ENCODE measurements at regions not wholly inside any gene's neighbourhood (a gene's known extent, or its start where the extent isn't known, plus 50 kb on each side); places are given as distances from the start of the nearest gene placed in this dataset.

DNA sequence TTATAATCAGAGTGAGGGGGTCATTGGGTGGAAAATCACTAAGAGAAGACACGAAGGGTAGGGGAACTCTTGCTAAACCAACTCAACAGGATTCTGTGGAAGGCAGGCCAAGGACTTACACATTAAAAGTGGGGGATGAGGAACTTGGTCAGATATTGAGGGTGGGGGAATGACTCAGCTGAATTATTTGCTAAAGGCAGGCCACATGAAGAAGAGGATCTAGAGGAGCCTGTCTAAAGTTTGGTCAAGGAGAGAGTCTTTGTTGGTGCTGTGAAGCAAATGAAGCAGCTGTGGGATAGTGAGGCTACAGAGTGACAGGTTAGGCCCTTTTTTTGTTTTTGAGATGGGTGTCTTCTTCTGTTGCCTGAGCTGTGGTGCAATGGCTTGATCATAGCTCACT is 63.9 kb upstream of the SPRY4 start:
- H3K9me3 ChIP-seq = no peaks in the 10 kb centered on the region
- intact Hi-C loops (cut with DNase I; ENCODE audit: low total_unique reads) = loop anchor here (5.0 kb wide), 1 partner anchor 421 kb away; the partner anchor contains the start of gene RNF14
- no peak overlapping the region for H3K27ac ChIP-seq
- H3K4me3 ChIP-seq = no peak overlapping the region
- H3K27me3 ChIP-seq = no peaks in the 10 kb centered on the region
- H3K4me1 ChIP-seq = peaks cover 0 to 8% of the 10 kb centered on the region in 2 donors
- no peaks in the 10 kb centered on the region for H3K36me3 ChIP-seq
- TF ChIP-seq POLR2A (IDR thresholded peaks at IDR 0.05) = no peak
- no peak for DNase-seq (ENCODE audit: low spot score in 2 of 2)

DNA sequence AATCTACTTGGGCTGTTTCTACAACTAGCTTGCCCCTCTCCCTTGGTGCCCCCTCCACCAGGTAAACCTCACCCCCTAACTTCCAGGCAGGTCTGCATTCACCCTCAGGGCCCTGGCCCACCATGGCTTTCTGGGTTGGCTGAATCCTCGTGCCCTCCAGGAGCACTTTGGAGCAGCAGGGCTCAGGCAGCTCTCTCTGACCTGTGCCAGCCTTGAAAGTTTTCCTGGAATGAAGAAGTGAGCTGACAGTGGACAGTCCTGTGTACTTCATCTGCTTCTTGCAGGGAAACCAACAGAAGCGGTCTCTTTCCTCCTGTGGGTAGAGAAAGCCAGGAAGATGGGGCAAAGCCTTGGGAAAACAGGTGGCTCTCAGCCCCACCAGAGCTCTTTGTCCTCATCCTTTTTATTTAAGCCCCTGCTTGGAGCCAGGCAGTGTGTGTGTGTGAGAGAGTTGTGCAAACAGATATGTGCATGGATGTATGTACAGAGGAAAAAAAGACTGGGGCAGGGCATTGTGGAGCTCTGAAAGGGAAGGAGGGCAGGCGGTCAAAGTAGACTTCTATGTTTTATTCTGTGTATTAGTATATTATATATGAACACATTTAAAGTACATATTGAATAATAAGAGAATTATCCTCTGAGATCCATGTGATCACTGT is 62.3 kb upstream of the SPRY4 start:
- no peak for DNase-seq (ENCODE audit: low spot score in 2 of 2)
- intact Hi-C loops (cut with DNase I; ENCODE audit: low total_unique reads) = loop anchor here (5.0 kb wide), 1 partner anchor 420 kb away; the partner anchor contains the start of gene RNF14
- Histone ChIP-seq H3K36me3 (no peaks in the 10 kb centered on the region), H3K9me3 (no peaks in the 10 kb centered on the region), H3K4me1 (peaks cover 0 to 8% of the 10 kb centered on the region in 2 donors), H3K4me3 (no peak overlapping the region), H3K27ac (peak overlapping the region; percentile 62 to 69), H3K27me3 (no peaks in the 10 kb centered on the region)
- TF ChIP-seq, protein P1, sequence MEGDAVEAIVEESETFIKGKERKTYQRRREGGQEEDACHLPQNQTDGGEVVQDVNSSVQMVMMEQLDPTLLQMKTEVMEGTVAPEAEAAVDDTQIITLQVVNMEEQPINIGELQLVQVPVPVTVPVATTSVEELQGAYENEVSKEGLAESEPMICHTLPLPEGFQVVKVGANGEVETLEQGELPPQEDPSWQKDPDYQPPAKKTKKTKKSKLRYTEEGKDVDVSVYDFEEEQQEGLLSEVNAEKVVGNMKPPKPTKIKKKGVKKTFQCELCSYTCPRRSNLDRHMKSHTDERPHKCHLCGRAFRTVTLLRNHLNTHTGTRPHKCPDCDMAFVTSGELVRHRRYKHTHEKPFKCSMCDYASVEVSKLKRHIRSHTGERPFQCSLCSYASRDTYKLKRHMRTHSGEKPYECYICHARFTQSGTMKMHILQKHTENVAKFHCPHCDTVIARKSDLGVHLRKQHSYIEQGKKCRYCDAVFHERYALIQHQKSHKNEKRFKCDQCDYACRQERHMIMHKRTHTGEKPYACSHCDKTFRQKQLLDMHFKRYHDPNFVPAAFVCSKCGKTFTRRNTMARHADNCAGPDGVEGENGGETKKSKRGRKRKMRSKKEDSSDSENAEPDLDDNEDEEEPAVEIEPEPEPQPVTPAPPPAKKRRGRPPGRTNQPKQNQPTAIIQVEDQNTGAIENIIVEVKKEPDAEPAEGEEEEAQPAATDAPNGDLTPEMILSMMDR (IDR thresholded peaks at IDR 0.05) = no peak

DNA sequence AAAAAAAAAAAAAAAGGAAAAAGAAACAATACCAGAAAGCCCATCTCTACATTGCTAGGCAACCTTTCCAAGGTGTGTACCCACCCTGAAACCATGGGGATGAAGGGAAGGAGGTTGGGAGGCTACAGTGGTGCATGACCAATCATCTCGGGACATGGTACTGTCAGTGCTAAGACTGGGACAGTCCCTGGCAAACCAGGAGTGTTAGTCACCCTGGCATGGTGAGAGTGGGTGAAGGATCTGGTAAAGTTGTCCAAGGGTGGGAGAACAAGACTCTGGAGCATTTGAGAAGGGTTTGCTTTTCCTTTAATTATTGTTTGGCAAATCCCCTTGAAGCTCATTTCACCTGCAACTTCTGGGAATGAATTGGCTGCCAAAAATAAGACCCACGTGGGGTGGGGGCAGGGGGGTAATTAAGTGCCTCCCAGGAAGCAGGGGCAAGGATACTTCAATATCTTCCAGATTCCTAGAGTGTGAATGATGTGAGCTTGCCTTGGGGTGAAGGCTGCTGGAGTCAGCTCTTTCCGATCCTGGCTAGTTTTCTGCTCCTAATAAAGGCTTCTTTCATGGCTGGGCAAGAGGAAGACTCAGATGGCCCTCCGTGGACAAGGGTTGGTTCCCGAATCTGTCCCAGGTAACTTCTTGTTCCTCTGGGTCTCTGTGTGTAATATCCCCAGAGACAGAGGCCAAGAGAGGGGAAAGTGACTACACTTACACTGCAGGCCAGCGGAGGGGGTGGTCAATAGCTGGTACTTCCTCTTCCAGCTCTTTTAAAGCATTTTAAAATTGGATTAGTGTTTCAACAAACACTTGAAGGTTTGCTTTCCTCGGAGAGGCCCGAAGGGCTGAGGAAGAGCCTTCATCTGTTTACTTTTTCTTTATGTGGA is 61.6 kb upstream of the SPRY4 start:
- no peaks in the 10 kb centered on the region for H3K27me3 ChIP-seq
- H3K27ac ChIP-seq = peak overlapping the region; percentile 62 to 69
- no peaks in the 10 kb centered on the region for H3K9me3 ChIP-seq
- H3K4me3 ChIP-seq = no peak overlapping the region
- no peaks in the 10 kb centered on the region for H3K36me3 ChIP-seq
- DNase-seq (ENCODE audit: low spot score in 2 of 2) = no peak
- intact Hi-C loops (cut with DNase I; ENCODE audit: low total_unique reads) = loop anchor here (5.0 kb wide), 1 partner anchor 419 kb away; the partner anchor contains the start of gene RNF14
- H3K4me1 ChIP-seq = peaks cover 0 to 8% of the 10 kb centered on the region in 2 donors
- TF ChIP-seq, protein P1 (IDR thresholded peaks at IDR 0.05) = no peak
- TF ChIP-seq POLR2AphosphoS5 (IDR thresholded peaks at IDR 0.05) (no peak), POLR2A (IDR thresholded peaks at IDR 0.05) (no peak)

DNA sequence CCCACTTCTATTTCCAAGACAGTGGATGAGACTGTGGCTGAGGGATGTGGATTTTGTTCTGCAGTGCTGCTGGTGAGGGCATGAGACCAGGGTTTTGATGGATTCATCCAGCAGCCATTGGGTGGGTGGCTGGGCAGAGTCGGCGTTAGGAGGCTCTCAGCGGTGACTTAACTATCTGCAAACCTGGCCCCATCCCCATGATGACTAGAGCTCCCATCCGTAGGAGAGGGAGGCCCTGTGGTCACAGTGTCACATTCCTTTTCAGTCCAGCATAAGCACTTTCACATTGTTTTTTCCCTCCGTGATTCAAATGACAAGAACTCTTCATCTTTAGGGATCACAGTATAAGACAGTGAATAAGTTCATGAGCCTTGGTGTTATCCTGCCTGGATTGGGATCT is 60.4 kb upstream of the SPRY4 start:
- Histone ChIP-seq H3K27ac (no peak overlapping the region), H3K36me3 (no peaks in the 10 kb centered on the region), H3K27me3 (no peaks in the 10 kb centered on the region), H3K4me1 (peaks cover 0 to 8% of the 10 kb centered on the region in 2 donors), H3K4me3 (no peak overlapping the region), H3K9me3 (no peaks in the 10 kb centered on the region)
- TF ChIP-seq, protein P1 (IDR thresholded peaks at IDR 0.05) = no peak
- no peak for TF ChIP-seq POLR2AphosphoS5 (IDR thresholded peaks at IDR 0.05)
- TF ChIP-seq POLR2A (IDR thresholded peaks at IDR 0.05) = no peak
- intact Hi-C loops (cut with DNase I; ENCODE audit: low total_unique reads) = loop anchor here (5.0 kb wide), 1 partner anchor 418 kb away; the partner anchor contains the start of gene RNF14
- no peak for DNase-seq (ENCODE audit: low spot score in 2 of 2)

DNA sequence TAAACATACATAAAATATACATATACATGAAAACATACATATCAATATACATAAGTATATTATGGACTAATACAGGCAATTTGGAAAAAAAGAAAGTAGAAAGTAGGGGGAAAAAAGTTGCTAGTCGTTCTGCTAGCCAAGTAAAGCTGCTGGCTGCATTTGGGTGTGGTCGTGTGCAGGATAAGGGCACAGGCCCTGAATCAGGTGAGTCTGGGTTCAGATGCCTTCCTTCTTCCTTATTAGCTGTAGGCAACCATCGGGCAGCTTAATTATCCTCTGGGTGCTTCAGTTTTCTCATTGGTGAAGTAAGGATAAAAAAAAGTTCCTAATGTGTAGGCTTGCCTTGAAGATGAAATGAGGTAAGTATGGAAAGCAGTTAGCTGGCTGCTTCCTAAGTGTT is 59.2 kb upstream of the SPRY4 start:
- intact Hi-C loops (cut with DNase I; ENCODE audit: low total_unique reads) = no loop called here
- H3K27me3 ChIP-seq = no peaks in the 10 kb centered on the region
- H3K4me1 ChIP-seq = peaks cover 0 to 8% of the 10 kb centered on the region in 2 donors
- H3K4me3 ChIP-seq = no peak overlapping the region
- no peaks in the 10 kb centered on the region for H3K9me3 ChIP-seq
- no peak for TF ChIP-seq POLR2A (IDR thresholded peaks at IDR 0.05)
- TF ChIP-seq, protein P1 (IDR thresholded peaks at IDR 0.05) = no peak
- no peak for TF ChIP-seq POLR2AphosphoS5 (IDR thresholded peaks at IDR 0.05)
- H3K27ac ChIP-seq = no peak overlapping the region
- no peaks in the 10 kb centered on the region for H3K36me3 ChIP-seq
- DNase-seq (ENCODE audit: low spot score in 2 of 2) = no peak
